Choroid plexus epithelial cell (primary cell): ENCODE measurements at regions not wholly inside any gene's neighbourhood (a gene's known extent, or its start where the extent isn't known, plus 50 kb on each side); places are given as distances from the start of the nearest gene placed in this dataset.

Experiments
- DNase-seq: peaks from one replicate; pipeline ENCODE4 v3.0.0-alpha.2; 2010; ENCODE audit warnings: low read depth
- H3K4me3 ChIP-seq: 2 replicates; pipeline ENCODE4 v1.5.1; 2011; ENCODE audit warnings: low read depth, mild to moderate bottlenecking, control low read depth, low read length, moderate library complexity
- CTCF ChIP-seq: conservative IDR thresholded peaks from 2 replicates; pipeline ENCODE4 v1.5.1; 2011; ENCODE audit warnings: low read depth, mild to moderate bottlenecking, control low read depth, inconsistent platforms, low read length, moderate library complexity

- DNase-seq = no peak
- no peak for TF ChIP-seq CTCF
- no peak overlapping the region for H3K4me3 ChIP-seq
Measured at GRCh38 chr5:118196229-118196628, 792.1 kb downstream of the DTWD2 start.

- DNase-seq = no peak
- no peak for TF ChIP-seq CTCF
- H3K4me3 ChIP-seq = no peak overlapping the region
Measured at GRCh38 chr5:118195211-118195610, 793.1 kb downstream of the DTWD2 start.

- no peak overlapping the region for H3K4me3 ChIP-seq
- TF ChIP-seq CTCF = no peak
- DNase-seq = no peak
Measured at GRCh38 chr5:118193194-118193905, 795.0 kb downstream of the DTWD2 start.

- TF ChIP-seq CTCF = no peak
- no peak for DNase-seq
- H3K4me3 ChIP-seq = no peak overlapping the region
Measured at GRCh38 chr5:118185018-118185417, 803.3 kb downstream of the DTWD2 start.

GRCh38 chr5:118176146-118176545 lies 812.2 kb downstream of the DTWD2 start:
- H3K4me3 ChIP-seq = no peak overlapping the region
- no peak for DNase-seq
- TF ChIP-seq CTCF = no peak

GRCh38 chr5:118174671-118175070 lies 813.7 kb downstream of the DTWD2 start:
- no peak overlapping the region for H3K4me3 ChIP-seq
- no peak for TF ChIP-seq CTCF
- DNase-seq = no peak

- H3K4me3 ChIP-seq = no peak overlapping the region
- DNase-seq = no peak
- no peak for TF ChIP-seq CTCF
Measured at GRCh38 chr5:118173340-118173739, 815.0 kb downstream of the DTWD2 start.
